ENCODE measurements at regions not wholly inside any gene's neighbourhood (a gene's known extent, or its start where the extent isn't known, plus 50 kb on each side); places are given as distances from the start of the nearest gene placed in this dataset.

GRCh38 chr7:25529320-25529719, 301.0 kb upstream of the NPVF start:
- intact Hi-C loops (cut with DNase I), result no loop called here
- DNase-seq, result no peak

- DNase-seq, result no peak
- intact Hi-C loops (cut with DNase I), result no loop called here
Measured at GRCh38 chr7:25536851-25537250, 308.6 kb upstream of the NPVF start.

GRCh38 chr7:25537662-25538375, 309.5 kb upstream of the NPVF start:
- intact Hi-C loops (cut with DNase I), result no loop called here

GRCh38 chr7:25541094-25541821, 313.0 kb upstream of the NPVF start:
- intact Hi-C loops (cut with DNase I), result no loop called here
- peak in 1 of 42 donors; percentile 21 for DNase-seq

More at GRCh38 chr7:25537662-25538375, 309.5 kb upstream of the NPVF start:
- no peak for DNase-seq

GRCh38 chr7:25541877-25542276, 313.6 kb upstream of the NPVF start:
- DNase-seq, result no peak
- intact Hi-C loops (cut with DNase I), result no loop called here

GRCh38 chr7:25543210-25543609, 314.9 kb upstream of the NPVF start:
- DNase-seq, result no peak
- intact Hi-C loops (cut with DNase I), result no loop called here

- DNase-seq, result no peak
- intact Hi-C loops (cut with DNase I), result no loop called here
Measured at GRCh38 chr7:25543798-25544197, 315.5 kb upstream of the NPVF start.

- intact Hi-C loops (cut with DNase I), result no loop called here
- DNase-seq, result no peak
Measured at GRCh38 chr7:25544254-25544653, 316.0 kb upstream of the NPVF start.

- intact Hi-C loops (cut with DNase I), result no loop called here
- peak in 1 of 42 donors; percentile 5 for DNase-seq
Measured at GRCh38 chr7:25545124-25546008, 317.1 kb upstream of the NPVF start.

- no peak for DNase-seq
Measured at GRCh38 chr7:25546306-25546705, 318.0 kb upstream of the NPVF start.

GRCh38 chr7:25549271-25549921, 321.1 kb upstream of the NPVF start:
- DNase-seq, result no peak
- intact Hi-C loops (cut with DNase I), result no loop called here

More at GRCh38 chr7:25546306-25546705, 318.0 kb upstream of the NPVF start:
- intact Hi-C loops (cut with DNase I), result no loop called here

- no peak for DNase-seq
- intact Hi-C loops (cut with DNase I), result no loop called here
Measured at GRCh38 chr7:25550149-25550548, 321.9 kb upstream of the NPVF start.

- intact Hi-C loops (cut with DNase I), result no loop called here
- DNase-seq, result peak in 6 of 42 donors; percentile 9 to 44 (median 22)
Measured at GRCh38 chr7:25552998-25553397, 324.7 kb upstream of the NPVF start.

GRCh38 chr7:25553580-25554291, 325.4 kb upstream of the NPVF start:
- no peak for DNase-seq

GRCh38 chr7:25557379-25557917, 329.2 kb upstream of the NPVF start:
- intact Hi-C loops (cut with DNase I), result no loop called here
- DNase-seq, result no peak

More at GRCh38 chr7:25553580-25554291, 325.4 kb upstream of the NPVF start:
- intact Hi-C loops (cut with DNase I), result no loop called here

- intact Hi-C loops (cut with DNase I), result no loop called here
Measured at GRCh38 chr7:25557930-25558329, 329.6 kb upstream of the NPVF start.

GRCh38 chr7:25558605-25559004, 330.3 kb upstream of the NPVF start:
- intact Hi-C loops (cut with DNase I), result no loop called here
- no peak for DNase-seq

More at GRCh38 chr7:25557930-25558329, 329.6 kb upstream of the NPVF start:
- DNase-seq, result no peak
